NB4 (cell line): ENCODE measurements at regions not wholly inside any gene's neighbourhood (a gene's known extent, or its start where the extent isn't known, plus 50 kb on each side); places are given as distances from the start of the nearest gene placed in this dataset.

ENCODE experiments used
- DNase-seq: peaks from one replicate; pipeline ENCODE4 v3.0.0; 2010; ENCODE audit warnings: low read depth
- H3K4me3 ChIP-seq: one replicate; pipeline ENCODE4 v1.5.1; 2011; ENCODE audit warnings: mild to moderate bottlenecking, low read depth, low read length, moderate library complexity
- MYC ChIP-seq: IDR thresholded peaks from 2 replicates; pipeline ENCODE4 v1.6.1; 2011; ENCODE audit warnings: low read depth, low read length
- POLR2A ChIP-seq: IDR thresholded peaks from 2 replicates; pipeline ENCODE4 v1.6.1; 2011; ENCODE audit warnings: mild to moderate bottlenecking; ENCODE audit not compliant: insufficient read length; ENCODE audit errors: extremely low read depth
- TF ChIP-seq, protein P1 (sequence below): IDR thresholded peaks from one replicate; pipeline ENCODE4 v1.5.1; 2012; ENCODE audit warnings: low read depth, low read length
- TF ChIP-seq, protein P2 (sequence below): IDR thresholded peaks from 2 replicates; pipeline ENCODE4 v1.6.1; 2011; ENCODE audit warnings: low read depth, low read length

DNA sequence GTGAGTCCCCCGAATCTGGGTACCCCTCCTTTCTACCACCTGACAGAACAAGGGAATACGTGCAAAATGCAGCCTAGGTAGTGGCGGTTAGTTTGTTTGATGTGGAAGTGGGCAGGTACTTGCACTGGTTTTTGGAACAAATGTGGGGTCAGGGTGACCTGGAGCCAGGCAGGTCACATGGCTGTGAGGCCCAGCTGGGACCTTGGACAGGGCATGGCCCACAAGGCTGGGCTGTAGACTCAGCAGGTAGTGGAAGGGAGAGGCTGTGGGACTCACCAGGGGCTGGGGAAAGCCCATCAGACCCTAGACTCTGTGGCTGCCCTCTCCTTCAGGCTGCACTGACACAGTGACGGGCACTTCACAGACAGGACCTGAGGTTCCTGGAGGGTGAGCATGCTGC is 159.9 kb upstream of the ADCY1 start:
- H3K4me3 ChIP-seq: no peak overlapping the region
- TF ChIP-seq MYC: no peak
- TF ChIP-seq, protein P1, sequence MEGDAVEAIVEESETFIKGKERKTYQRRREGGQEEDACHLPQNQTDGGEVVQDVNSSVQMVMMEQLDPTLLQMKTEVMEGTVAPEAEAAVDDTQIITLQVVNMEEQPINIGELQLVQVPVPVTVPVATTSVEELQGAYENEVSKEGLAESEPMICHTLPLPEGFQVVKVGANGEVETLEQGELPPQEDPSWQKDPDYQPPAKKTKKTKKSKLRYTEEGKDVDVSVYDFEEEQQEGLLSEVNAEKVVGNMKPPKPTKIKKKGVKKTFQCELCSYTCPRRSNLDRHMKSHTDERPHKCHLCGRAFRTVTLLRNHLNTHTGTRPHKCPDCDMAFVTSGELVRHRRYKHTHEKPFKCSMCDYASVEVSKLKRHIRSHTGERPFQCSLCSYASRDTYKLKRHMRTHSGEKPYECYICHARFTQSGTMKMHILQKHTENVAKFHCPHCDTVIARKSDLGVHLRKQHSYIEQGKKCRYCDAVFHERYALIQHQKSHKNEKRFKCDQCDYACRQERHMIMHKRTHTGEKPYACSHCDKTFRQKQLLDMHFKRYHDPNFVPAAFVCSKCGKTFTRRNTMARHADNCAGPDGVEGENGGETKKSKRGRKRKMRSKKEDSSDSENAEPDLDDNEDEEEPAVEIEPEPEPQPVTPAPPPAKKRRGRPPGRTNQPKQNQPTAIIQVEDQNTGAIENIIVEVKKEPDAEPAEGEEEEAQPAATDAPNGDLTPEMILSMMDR: no peak
- TF ChIP-seq, protein P2, sequence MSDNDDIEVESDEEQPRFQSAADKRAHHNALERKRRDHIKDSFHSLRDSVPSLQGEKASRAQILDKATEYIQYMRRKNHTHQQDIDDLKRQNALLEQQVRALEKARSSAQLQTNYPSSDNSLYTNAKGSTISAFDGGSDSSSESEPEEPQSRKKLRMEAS: no peak
- no peak for TF ChIP-seq POLR2A
- DNase-seq: no peak

DNA sequence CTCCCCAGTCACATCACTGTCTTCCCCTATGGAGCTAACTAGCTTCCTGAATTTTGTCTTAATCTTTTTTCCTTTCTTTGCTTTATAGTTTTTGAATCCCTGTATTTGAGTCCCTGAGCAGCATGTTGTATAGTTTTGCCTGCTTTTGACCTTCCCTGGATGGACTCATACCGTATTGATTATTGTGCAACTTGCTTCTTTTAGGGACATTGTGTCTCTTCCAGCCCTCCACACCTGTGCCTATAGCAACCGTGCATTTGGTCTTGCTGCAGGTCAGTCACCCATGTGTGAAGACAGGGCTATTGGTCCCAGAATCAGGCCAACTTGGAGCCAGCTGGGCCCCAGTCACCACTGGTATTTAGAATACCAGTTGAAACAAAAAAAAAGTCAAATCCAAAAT is 158.9 kb upstream of the ADCY1 start:
- no peak overlapping the region for H3K4me3 ChIP-seq
- no peak for DNase-seq
- TF ChIP-seq, protein P2: no peak
- TF ChIP-seq, protein P1: no peak
- TF ChIP-seq POLR2A (no peak), MYC (no peak)

DNA sequence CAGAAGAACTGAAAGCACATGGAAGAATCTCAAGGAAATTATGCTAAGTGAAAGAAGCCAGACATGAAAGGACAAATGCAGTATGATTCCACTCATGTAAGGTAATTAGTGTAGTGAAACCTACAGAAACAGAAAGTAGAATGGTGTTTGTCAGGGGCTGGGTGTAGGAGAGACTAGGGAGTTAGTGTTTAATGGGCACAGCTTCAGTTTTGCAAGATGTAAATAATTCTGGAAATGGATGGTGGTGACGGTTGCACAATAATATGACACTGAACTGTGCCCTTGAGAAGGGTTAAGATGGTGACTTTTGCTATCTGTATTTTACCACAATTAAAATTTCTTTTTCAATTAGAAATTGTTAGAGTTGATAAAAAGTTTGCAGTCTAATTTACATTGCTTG is 157.3 kb upstream of the ADCY1 start:
- DNase-seq: peak; percentile 91
- TF ChIP-seq, protein P1: no peak
- no peak for TF ChIP-seq POLR2A
- TF ChIP-seq, protein P2: peak; percentile 46; the same call in 1 of the 2 replicates

DNA sequence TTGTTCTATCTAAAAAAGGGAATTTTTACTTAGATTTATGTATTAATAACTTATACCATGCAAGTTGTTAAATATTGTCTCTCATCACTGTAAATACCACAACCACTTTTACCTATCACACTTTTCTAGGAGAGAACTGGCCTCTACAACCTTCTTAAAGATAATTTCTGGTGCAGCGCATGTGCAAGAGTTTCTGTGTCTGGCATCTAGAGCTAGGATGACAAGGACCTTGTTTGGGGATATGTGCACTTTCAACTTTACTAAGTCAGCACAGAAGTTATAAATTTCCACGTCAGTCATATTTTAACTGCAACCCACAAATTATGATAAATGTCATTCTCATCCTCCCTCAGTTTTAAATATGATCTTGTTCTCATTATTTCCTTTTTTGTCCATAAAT is 156.9 kb upstream of the ADCY1 start:
- no peak overlapping the region for H3K4me3 ChIP-seq
- TF ChIP-seq, protein P1: no peak
- TF ChIP-seq MYC (no peak), POLR2A (no peak)
- TF ChIP-seq, protein P2: no peak
- DNase-seq: peak; percentile 32

More for the DNA sequence above, 157.3 kb upstream of the ADCY1 start:
- no peak overlapping the region for H3K4me3 ChIP-seq

DNA sequence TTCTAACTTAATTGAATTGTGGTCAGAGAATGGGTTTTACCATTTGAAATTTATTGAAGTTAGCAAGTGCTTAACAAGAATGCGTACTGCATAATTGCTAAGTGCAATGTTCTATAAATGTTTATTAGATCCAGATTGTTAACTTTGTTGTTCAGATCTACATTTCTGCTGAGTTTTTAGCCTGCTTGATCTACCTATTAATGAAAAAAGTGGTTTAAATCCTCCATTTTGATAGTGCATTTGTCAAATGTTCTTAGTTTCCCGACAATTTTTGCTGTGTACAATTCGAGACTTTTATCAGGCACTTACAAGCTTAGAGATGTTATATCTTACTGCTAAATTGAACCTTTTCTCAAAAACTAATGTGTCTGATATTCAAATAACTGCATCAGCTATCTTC is 156.4 kb upstream of the ADCY1 start:
- DNase-seq: no peak
- no peak overlapping the region for H3K4me3 ChIP-seq
- no peak for TF ChIP-seq POLR2A
- TF ChIP-seq MYC: no peak
- TF ChIP-seq, protein P2: no peak
- TF ChIP-seq, protein P1: no peak
